Stimulated activated CD8-positive, alpha-beta memory T cell treated with anti-CD3 and anti-CD28 coated beads, Interleukin-2, amount 100 ng/mL, for 48 hours (primary cell): ENCODE measurements at regions not wholly inside any gene's neighbourhood (a gene's known extent, or its start where the extent isn't known, plus 50 kb on each side); places are given as distances from the start of the nearest gene placed in this dataset.

Source experiments
- DNase-seq, 2 donors: peaks; one replicate each; pipeline ENCODE4 v3.0.0-alpha.2; 2020; ENCODE audit warnings: low read depth in 2 of 2

GRCh38 chr7:68306692-68307107 lies 1291.6 kb upstream of the AUTS2 start:
- no peak for DNase-seq

- DNase-seq, result no peak
Observed at GRCh38 chr7:68309271-68309670, 1289.0 kb upstream of the AUTS2 start.

GRCh38 chr7:68309806-68310205 lies 1288.5 kb upstream of the AUTS2 start:
- DNase-seq, result no peak

GRCh38 chr7:68311958-68312357 lies 1286.3 kb upstream of the AUTS2 start:
- no peak for DNase-seq

GRCh38 chr7:68313806-68314205 lies 1284.5 kb upstream of the AUTS2 start:
- DNase-seq, result no peak

GRCh38 chr7:68314208-68314607 lies 1284.1 kb upstream of the AUTS2 start:
- no peak for DNase-seq

GRCh38 chr7:68317476-68317875 lies 1280.8 kb upstream of the AUTS2 start:
- no peak for DNase-seq

GRCh38 chr7:68319061-68319460 lies 1279.2 kb upstream of the AUTS2 start:
- no peak for DNase-seq

- no peak for DNase-seq
Observed at GRCh38 chr7:68321076-68321639, 1277.1 kb upstream of the AUTS2 start.

- no peak for DNase-seq
Observed at GRCh38 chr7:68321776-68322496, 1276.3 kb upstream of the AUTS2 start.

GRCh38 chr7:68324621-68325020 lies 1273.7 kb upstream of the AUTS2 start:
- DNase-seq, result no peak

GRCh38 chr7:68334216-68334615 lies 1264.1 kb upstream of the AUTS2 start:
- DNase-seq, result no peak

- no peak for DNase-seq
Observed at GRCh38 chr7:68334636-68335272, 1263.5 kb upstream of the AUTS2 start.

- no peak for DNase-seq
Observed at GRCh38 chr7:68336594-68336993, 1261.7 kb upstream of the AUTS2 start.

- DNase-seq, result no peak
Observed at GRCh38 chr7:68348401-68348800, 1249.9 kb upstream of the AUTS2 start.

GRCh38 chr7:68362745-68363518 lies 1235.3 kb upstream of the AUTS2 start:
- DNase-seq, result no peak

GRCh38 chr7:68364886-68365625 lies 1233.2 kb upstream of the AUTS2 start:
- DNase-seq, result no peak

GRCh38 chr7:68371985-68372384 lies 1226.3 kb upstream of the AUTS2 start:
- no peak for DNase-seq

GRCh38 chr7:68376131-68376661 lies 1222.1 kb upstream of the AUTS2 start:
- DNase-seq, result no peak

- no peak for DNase-seq
Observed at GRCh38 chr7:68381731-68382130, 1216.5 kb upstream of the AUTS2 start.

GRCh38 chr7:68384581-68384980 lies 1213.7 kb upstream of the AUTS2 start:
- DNase-seq, result no peak

- no peak for DNase-seq
Observed at GRCh38 chr7:68393051-68393450, 1205.2 kb upstream of the AUTS2 start.
